ENCODE measurements at regions not wholly inside any gene's neighbourhood (a gene's known extent, or its start where the extent isn't known, plus 50 kb on each side); places are given as distances from the start of the nearest gene placed in this dataset.

DNA sequence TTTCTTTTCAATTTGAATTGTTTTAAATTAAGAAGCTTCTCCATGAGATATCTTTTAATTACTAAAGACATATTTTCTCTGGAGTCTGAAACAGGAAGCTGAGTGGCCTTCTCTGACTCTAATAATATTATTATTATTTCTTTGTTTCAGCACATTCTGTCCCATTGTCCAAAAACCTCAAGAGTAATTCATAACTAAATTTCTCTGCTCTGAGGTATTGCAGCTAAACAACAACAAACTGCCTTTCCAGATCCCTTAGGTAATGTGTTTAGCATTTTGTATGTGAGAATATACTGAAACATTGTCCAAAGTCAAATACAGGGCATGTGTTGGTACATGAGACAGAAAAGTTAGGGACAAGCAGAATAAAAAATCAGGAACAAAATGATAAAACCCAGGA lies 199.0 kb upstream of the FAR2 start:
- TF ChIP-seq CREB1 (IDR thresholded peaks at IDR 0.05; ENCODE audit: low read depth) (no peak), NFIC (IDR thresholded peaks at IDR 0.05) (no peak), FOXM1 (IDR thresholded peaks at IDR 0.05; ENCODE audit: borderline replicate concordance, low read depth) (no peak), EGR1 (IDR thresholded peaks at IDR 0.05) (no peak), TAF1 (IDR thresholded peaks at IDR 0.05; ENCODE audit: low read depth) (no peak)
- TF ChIP-seq, protein P1, sequence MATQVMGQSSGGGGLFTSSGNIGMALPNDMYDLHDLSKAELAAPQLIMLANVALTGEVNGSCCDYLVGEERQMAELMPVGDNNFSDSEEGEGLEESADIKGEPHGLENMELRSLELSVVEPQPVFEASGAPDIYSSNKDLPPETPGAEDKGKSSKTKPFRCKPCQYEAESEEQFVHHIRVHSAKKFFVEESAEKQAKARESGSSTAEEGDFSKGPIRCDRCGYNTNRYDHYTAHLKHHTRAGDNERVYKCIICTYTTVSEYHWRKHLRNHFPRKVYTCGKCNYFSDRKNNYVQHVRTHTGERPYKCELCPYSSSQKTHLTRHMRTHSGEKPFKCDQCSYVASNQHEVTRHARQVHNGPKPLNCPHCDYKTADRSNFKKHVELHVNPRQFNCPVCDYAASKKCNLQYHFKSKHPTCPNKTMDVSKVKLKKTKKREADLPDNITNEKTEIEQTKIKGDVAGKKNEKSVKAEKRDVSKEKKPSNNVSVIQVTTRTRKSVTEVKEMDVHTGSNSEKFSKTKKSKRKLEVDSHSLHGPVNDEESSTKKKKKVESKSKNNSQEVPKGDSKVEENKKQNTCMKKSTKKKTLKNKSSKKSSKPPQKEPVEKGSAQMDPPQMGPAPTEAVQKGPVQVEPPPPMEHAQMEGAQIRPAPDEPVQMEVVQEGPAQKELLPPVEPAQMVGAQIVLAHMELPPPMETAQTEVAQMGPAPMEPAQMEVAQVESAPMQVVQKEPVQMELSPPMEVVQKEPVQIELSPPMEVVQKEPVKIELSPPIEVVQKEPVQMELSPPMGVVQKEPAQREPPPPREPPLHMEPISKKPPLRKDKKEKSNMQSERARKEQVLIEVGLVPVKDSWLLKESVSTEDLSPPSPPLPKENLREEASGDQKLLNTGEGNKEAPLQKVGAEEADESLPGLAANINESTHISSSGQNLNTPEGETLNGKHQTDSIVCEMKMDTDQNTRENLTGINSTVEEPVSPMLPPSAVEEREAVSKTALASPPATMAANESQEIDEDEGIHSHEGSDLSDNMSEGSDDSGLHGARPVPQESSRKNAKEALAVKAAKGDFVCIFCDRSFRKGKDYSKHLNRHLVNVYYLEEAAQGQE (IDR thresholded peaks at IDR 0.05; ENCODE audit: low read depth) = no peak
- TF ChIP-seq, protein P2, sequence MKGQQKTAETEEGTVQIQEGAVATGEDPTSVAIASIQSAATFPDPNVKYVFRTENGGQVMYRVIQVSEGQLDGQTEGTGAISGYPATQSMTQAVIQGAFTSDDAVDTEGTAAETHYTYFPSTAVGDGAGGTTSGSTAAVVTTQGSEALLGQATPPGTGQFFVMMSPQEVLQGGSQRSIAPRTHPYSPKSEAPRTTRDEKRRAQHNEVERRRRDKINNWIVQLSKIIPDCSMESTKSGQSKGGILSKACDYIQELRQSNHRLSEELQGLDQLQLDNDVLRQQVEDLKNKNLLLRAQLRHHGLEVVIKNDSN (IDR thresholded peaks at IDR 0.05) = no peak
- TF ChIP-seq, protein P3, sequence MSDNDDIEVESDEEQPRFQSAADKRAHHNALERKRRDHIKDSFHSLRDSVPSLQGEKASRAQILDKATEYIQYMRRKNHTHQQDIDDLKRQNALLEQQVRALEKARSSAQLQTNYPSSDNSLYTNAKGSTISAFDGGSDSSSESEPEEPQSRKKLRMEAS (IDR thresholded peaks at IDR 0.05) = no peak

All from Ishikawa (cell line).